ENCODE measurements at regions not wholly inside any gene's neighbourhood (a gene's known extent, or its start where the extent isn't known, plus 50 kb on each side); places are given as distances from the start of the nearest gene placed in this dataset.

DNA sequence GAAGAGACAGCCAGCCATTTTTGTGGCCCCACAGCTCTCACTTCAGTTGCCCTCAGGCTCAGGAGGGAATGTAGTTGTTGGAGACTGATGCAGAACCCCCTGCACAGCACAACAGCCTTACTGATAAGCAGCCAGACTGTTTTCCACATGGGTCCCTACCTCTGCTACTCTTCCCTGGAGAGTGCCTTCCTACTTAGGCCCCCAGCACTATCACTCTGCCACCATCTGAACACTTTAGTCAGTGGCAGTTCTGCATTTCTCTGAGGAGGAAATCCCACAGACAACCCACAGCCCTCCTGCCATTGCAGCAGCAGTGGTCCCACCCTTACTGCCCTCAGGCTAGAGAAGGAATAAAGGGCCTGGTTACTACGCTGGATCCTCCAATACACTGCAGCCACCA lies 61.8 kb upstream of the PTPRD start:
- no peaks in the 10 kb centered on the region for H3K36me3 Mint-ChIP-seq
- H3K4me1 Mint-ChIP-seq = no peaks in the 10 kb centered on the region
- peaks cover under 1 to 7% (median 3%) of the 10 kb centered on the region in 3 donors for H3K9me3 Mint-ChIP-seq
- no peak overlapping the region for H3K4me3 Mint-ChIP-seq
- H3K27ac Mint-ChIP-seq = no peak overlapping the region
- H3K27me3 Mint-ChIP-seq = no peaks in the 10 kb centered on the region

DNA sequence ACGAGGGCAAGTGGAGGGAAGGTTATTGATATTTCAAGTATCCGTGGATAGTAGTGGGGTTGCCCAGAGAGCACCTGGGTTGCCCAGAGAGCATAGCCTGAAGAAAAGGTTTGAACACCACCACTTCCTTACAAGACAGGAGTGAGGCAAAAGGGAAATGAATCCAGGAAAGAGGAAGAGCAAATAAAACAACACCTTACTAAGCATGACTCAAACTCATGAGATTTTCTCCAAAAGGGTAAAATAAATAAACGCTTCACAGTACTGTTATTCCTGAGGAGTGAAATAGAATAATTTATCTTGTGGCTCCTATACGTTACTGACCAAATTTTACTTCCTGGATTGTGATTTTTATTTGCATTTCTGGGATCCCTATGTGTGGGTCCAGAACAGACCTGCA lies 65.2 kb upstream of the PTPRD start:
- Mint-ChIP-seq H3K27me3 (no peaks in the 10 kb centered on the region), H3K36me3 (no peaks in the 10 kb centered on the region), H3K27ac (no peak overlapping the region), H3K9me3 (peaks cover 0 to 8% (median 0%) of the 10 kb centered on the region in 3 donors), H3K4me1 (no peaks in the 10 kb centered on the region), H3K4me3 (no peak overlapping the region)

DNA sequence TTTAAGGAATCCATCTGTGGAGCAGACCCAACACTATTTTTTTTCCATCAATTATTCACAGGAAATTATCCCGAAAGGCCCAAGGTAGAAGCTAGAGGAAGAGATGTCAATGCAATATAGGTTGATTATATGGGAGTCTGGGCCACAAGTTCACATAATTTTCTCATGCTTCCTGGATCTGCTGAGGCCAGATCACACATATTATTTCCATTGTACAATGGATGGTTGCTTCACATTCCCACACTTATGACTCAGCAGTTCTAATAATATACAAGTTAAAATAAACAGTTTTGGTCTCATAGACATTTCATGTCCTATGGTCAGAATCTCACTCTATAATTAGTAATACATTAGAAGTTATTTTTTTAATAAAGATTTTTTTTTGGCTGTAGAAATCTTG lies 66.0 kb upstream of the PTPRD start:
- Mint-ChIP-seq H3K27me3 (no peaks in the 10 kb centered on the region), H3K27ac (no peak overlapping the region), H3K4me1 (no peaks in the 10 kb centered on the region), H3K36me3 (no peaks in the 10 kb centered on the region), H3K9me3 (peaks cover 0 to 8% (median 0%) of the 10 kb centered on the region in 3 donors), H3K4me3 (no peak overlapping the region)

DNA sequence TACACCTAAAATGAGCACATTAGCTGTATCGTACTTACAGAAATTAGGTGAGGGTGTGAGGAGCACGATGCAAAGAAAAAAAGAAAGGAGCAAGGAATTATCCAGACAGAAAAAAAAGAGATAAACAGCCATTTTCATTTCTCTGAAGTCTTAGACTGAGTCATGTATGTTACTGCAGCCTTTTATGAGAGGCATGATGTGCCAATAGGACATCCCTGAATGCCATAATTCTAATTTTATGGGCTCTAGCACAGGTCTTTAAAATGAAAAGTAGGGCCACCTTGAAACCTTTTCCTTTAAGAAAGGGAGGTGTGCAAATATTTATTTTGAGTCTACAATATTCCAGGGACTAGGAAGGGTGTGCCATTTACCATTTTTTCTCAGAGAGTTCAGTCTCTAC lies 74.1 kb upstream of the PTPRD start:
- H3K9me3 Mint-ChIP-seq = peaks cover 1 to 5% (median 4%) of the 10 kb centered on the region in 3 donors
- H3K4me3 Mint-ChIP-seq = no peak overlapping the region
- H3K36me3 Mint-ChIP-seq = no peaks in the 10 kb centered on the region
- H3K4me1 Mint-ChIP-seq = no peaks in the 10 kb centered on the region
- H3K27me3 Mint-ChIP-seq = no peaks in the 10 kb centered on the region
- no peak overlapping the region for H3K27ac Mint-ChIP-seq

DNA sequence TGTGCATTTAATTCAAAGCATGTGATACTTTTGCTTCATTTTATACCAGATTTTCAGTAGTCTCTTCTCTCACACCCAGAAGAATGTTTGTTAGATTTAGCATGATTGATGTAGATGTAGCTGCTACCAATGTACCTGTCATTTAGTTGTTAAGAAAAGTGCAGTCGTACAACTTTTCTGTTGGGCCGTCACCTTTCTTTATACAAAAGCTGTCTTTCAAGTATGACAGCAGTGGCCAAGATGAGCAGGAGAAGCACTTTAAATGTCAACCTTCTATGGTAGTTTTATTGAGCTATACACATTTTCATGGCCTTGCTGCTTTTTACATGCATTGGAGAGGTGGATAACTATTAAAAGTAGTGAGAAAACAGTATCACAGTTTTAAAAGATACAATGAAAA lies 77.7 kb upstream of the PTPRD start:
- H3K36me3 Mint-ChIP-seq = no peaks in the 10 kb centered on the region
- H3K4me3 Mint-ChIP-seq = no peak overlapping the region
- no peaks in the 10 kb centered on the region for H3K27me3 Mint-ChIP-seq
- no peak overlapping the region for H3K27ac Mint-ChIP-seq
- peaks cover 0 to 9% (median 1%) of the 10 kb centered on the region in 3 donors for H3K9me3 Mint-ChIP-seq
- no peaks in the 10 kb centered on the region for H3K4me1 Mint-ChIP-seq

DNA sequence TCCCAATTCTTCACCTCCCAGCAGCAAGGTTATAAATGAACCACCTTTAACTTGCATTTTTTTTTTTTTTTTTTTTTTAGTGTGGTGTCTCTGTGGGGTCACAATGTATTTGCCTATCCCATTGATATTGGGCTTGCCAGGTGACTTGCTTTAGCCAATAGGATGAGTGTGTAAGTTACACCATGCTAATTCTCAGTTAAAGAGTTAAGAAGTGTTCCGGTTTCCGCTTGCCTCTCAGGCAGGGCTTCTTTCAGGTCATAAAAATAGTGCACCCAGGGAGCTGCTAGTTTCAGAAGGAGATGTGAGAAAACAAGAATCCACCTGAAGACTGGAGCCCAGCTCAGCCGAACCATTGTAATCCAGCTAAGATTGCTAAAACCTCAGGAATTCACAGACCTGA lies 84.2 kb upstream of the PTPRD start:
- H3K4me3 Mint-ChIP-seq = no peak overlapping the region
- H3K36me3 Mint-ChIP-seq = no peaks in the 10 kb centered on the region
- peaks cover 0 to 4% (median 3%) of the 10 kb centered on the region in 3 donors for H3K9me3 Mint-ChIP-seq
- H3K27ac Mint-ChIP-seq = no peak overlapping the region
- H3K27me3 Mint-ChIP-seq = no peaks in the 10 kb centered on the region
- no peaks in the 10 kb centered on the region for H3K4me1 Mint-ChIP-seq

DNA sequence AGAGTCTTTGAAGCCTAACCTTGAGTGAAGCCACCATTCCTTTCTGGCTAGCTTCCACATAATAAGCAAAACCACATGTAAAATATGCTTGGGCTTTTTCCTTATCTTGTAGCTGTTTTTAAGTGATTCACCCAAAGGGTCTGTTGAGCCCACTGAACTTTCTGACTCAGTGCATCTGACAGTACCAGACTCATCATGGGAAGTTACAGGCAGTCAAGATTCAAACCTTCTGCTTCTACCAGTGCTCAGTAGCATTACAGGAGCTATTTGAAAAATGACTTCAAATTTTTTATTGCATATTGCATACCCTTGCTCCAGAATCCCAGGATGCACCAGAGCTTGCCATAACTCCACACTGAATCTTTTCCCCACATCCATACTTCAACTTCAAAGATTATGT lies 87.5 kb upstream of the PTPRD start:
- no peak overlapping the region for H3K4me3 Mint-ChIP-seq
- no peak overlapping the region for H3K27ac Mint-ChIP-seq
- no peaks in the 10 kb centered on the region for H3K27me3 Mint-ChIP-seq
- no peaks in the 10 kb centered on the region for H3K4me1 Mint-ChIP-seq
- H3K36me3 Mint-ChIP-seq = no peaks in the 10 kb centered on the region
- H3K9me3 Mint-ChIP-seq = peaks cover 0 to 10% (median 2%) of the 10 kb centered on the region in 3 donors

DNA sequence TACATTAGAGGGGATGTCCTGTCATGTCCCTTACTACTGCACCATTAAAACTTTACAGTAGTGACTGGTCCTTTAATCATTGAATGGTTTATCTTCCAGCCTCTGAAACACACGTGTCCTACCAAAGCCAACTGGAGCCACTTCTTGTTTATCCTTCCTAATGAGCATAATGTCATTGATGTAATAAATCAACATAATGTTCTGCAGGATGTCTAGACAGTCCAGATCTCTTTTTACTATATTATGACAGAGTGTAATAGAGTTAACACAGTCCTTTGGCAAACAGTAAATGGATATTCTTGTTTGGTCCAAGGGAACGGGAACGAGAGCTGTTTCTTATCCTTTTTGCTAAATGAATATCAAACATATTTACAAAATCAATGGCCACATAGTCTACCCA lies 88.1 kb upstream of the PTPRD start:
- Mint-ChIP-seq H3K4me3 (no peak overlapping the region), H3K4me1 (no peaks in the 10 kb centered on the region), H3K27me3 (no peaks in the 10 kb centered on the region), H3K9me3 (peaks cover 0 to 10% (median 2%) of the 10 kb centered on the region in 3 donors), H3K36me3 (no peaks in the 10 kb centered on the region), H3K27ac (no peak overlapping the region)

DNA sequence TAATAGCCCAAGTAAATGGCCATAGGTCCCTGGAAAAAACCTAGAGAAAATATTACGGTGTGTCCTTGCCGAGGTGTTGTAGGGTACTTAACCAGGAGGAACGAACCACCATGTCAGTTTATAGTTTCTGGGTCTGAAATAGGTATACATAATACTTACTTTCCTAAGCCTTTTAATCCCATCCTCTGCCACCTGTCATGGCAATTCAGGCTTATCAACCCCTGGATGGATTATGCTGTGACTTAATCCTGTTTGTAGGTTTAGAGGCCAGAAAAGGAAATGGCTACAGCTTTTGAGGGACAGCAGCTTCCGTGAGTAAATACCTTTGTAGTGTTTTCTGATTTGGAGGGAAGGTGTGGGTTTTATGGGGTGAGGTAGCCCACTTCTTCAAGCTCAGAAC lies 89.1 kb upstream of the PTPRD start:
- H3K27ac Mint-ChIP-seq = no peak overlapping the region
- H3K36me3 Mint-ChIP-seq = no peaks in the 10 kb centered on the region
- H3K9me3 Mint-ChIP-seq = peaks cover 0 to 10% (median 2%) of the 10 kb centered on the region in 3 donors
- no peaks in the 10 kb centered on the region for H3K4me1 Mint-ChIP-seq
- H3K27me3 Mint-ChIP-seq = no peaks in the 10 kb centered on the region
- H3K4me3 Mint-ChIP-seq = no peak overlapping the region

DNA sequence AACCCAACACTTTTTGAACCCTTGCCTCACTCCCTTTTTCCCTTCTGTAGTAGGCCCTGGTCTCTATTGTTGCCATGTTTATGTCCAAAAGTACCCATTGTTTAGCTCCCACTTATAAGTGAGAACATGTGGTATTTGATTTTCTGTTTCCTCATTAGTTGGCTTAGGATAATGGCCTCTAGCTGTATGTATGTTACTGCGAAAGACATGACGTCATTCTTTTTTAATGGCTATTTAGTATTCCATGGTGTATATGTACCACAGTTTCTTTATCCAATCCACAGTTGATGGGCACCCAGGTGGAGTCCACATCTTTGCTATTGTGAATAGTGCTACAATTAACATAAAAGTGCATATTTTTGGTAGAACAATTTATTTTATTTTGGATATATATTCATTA lies 90.3 kb upstream of the PTPRD start:
- no peaks in the 10 kb centered on the region for H3K27me3 Mint-ChIP-seq
- H3K36me3 Mint-ChIP-seq = no peaks in the 10 kb centered on the region
- no peak overlapping the region for H3K27ac Mint-ChIP-seq
- no peak overlapping the region for H3K4me3 Mint-ChIP-seq
- H3K4me1 Mint-ChIP-seq = no peaks in the 10 kb centered on the region
- H3K9me3 Mint-ChIP-seq = peaks cover 0 to 10% (median 2%) of the 10 kb centered on the region in 3 donors

DNA sequence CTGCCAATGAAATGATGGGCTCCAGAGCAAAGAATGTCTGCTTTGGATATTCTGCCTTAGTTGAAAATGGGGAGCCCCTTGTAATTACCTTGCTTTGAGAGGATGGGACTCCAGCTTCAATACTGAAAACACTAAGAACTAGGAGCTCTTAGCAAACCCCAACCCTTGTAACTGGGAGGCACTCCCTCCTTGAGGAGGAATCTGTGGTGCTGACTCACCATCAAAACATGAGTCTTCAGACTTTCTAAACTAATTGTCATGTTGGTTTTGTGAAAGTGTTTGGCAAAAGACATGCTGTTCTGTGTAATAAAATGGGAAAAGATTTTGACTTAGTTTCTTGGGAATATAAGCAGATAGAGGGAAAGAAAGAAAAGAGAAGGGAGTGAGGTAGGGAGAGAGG lies 91.9 kb upstream of the PTPRD start:
- peaks cover 0 to 10% (median 2%) of the 10 kb centered on the region in 3 donors for H3K9me3 Mint-ChIP-seq
- H3K27ac Mint-ChIP-seq = no peak overlapping the region
- H3K4me3 Mint-ChIP-seq = no peak overlapping the region
- H3K27me3 Mint-ChIP-seq = no peaks in the 10 kb centered on the region
- peaks cover 0 to 2% (median 0%) of the 10 kb centered on the region in 3 donors for H3K4me1 Mint-ChIP-seq
- no peaks in the 10 kb centered on the region for H3K36me3 Mint-ChIP-seq

DNA sequence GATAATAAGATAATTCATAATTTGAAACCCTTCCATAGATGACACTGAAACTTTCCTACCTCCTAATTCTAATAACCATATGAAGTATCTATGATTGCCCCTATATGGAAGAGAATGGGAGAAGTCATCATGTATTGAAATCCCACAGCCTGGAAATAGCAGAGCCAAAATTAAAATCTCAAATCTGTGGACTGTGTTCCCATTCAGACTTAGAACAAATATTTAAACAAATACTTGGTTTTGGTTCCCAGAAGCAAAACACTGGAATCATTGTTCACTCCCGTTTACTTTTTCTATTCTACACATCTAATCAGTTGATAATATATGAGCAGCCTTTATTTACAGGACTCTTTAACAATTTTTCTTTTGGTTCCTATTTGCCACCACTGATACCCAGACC lies 92.6 kb upstream of the PTPRD start:
- H3K27ac Mint-ChIP-seq = no peak overlapping the region
- peaks cover 0 to 2% (median 0%) of the 10 kb centered on the region in 3 donors for H3K4me1 Mint-ChIP-seq
- H3K4me3 Mint-ChIP-seq = no peak overlapping the region
- peaks cover 0 to 10% (median 2%) of the 10 kb centered on the region in 3 donors for H3K9me3 Mint-ChIP-seq
- no peaks in the 10 kb centered on the region for H3K27me3 Mint-ChIP-seq
- H3K36me3 Mint-ChIP-seq = no peaks in the 10 kb centered on the region

DNA sequence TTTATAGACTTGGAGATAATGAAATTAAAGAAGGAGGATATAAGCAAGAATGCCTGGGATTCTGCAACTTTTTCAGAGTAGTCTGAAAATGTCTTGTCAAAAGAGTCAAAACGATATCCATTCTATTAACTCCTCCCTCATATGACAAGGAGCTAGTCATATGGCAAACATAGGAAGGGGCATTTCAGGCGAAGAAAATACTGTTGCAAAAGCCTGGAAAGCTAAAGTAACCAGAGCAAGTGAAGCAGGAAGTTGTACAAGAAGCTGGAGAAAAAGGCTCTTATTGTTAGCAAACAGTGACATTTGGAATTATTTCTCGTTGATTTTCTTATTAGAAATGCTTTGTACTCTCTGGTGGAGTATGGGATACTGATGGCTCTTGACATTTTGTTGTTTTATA lies 94.0 kb upstream of the PTPRD start:
- no peak overlapping the region for H3K4me3 Mint-ChIP-seq
- H3K9me3 Mint-ChIP-seq = peaks cover 0 to 7% (median 2%) of the 10 kb centered on the region in 3 donors
- no peaks in the 10 kb centered on the region for H3K36me3 Mint-ChIP-seq
- H3K27me3 Mint-ChIP-seq = no peaks in the 10 kb centered on the region
- H3K4me1 Mint-ChIP-seq = peaks cover 0 to 2% (median 0%) of the 10 kb centered on the region in 3 donors
- H3K27ac Mint-ChIP-seq = no peak overlapping the region

DNA sequence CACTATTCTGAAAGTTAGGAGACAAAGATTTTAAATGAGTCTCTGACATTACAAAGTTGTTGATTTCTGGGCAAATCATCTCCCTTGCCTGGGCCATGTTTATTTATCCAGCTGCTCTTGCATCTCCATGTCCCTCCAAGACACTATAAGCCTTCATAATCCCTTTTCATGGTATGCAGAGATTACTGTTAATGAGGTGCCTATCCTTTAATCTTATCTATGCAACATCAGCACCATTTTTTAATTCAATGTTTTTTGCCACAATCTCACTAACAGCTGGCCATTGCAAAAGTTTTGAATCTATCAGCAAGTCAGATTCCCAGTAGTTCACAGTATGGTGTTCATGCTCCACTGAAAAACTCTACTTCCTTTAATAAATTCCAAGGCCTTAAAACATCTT lies 108.5 kb upstream of the PTPRD start:
- Mint-ChIP-seq H3K4me1 (no peaks in the 10 kb centered on the region), H3K27ac (no peak overlapping the region), H3K36me3 (no peaks in the 10 kb centered on the region), H3K9me3 (peaks cover 0 to 4% (median 0%) of the 10 kb centered on the region in 3 donors), H3K27me3 (no peaks in the 10 kb centered on the region), H3K4me3 (no peak overlapping the region)

DNA sequence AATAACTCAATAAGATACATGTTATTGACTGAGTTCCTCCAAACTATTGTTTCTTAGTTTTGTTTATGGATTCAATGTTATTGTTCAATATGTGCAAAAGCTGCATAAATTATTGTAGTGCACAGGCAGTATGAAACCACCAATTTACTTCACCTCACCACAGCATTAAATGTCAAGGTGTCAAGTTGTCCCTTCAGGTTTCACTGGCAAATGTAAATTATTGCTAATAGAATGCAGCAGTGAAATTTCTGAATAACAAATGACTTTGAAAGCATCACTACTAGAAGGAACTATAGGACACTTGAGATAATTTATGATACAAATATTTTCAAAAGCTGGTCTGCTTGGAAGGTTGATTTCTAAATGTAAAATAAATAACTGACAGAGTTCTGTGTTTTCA lies 116.4 kb upstream of the PTPRD start:
- Mint-ChIP-seq H3K4me3 (no peak overlapping the region), H3K27me3 (no peaks in the 10 kb centered on the region), H3K9me3 (peaks cover 0 to 6% (median 2%) of the 10 kb centered on the region in 3 donors), H3K27ac (no peak overlapping the region), H3K36me3 (no peaks in the 10 kb centered on the region), H3K4me1 (no peaks in the 10 kb centered on the region)

DNA sequence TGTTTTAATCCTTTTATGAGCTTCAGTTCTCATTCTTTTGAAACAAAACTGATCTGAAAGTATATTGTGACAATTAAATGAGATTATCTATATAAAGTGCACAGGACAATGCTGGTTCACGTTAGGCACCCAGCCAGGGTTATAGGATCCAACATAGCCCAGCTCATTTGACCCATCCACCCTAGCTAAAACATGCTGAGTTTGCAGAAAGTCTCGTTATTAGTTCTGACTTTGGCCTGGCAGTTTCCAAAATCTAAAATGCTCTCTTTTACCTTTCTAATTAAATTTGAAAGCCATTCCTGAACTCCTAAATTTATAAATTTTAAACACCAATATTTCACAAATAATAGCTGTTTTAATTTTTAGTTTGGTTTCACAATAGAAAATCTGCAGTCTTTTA lies 131.9 kb upstream of the PTPRD start:
- H3K4me3 Mint-ChIP-seq = no peak overlapping the region
- peaks cover 2 to 5% (median 4%) of the 10 kb centered on the region in 3 donors for H3K9me3 Mint-ChIP-seq
- no peaks in the 10 kb centered on the region for H3K36me3 Mint-ChIP-seq
- no peak overlapping the region for H3K27ac Mint-ChIP-seq
- peaks cover 0 to 2% (median 0%) of the 10 kb centered on the region in 3 donors for H3K4me1 Mint-ChIP-seq
- H3K27me3 Mint-ChIP-seq = no peaks in the 10 kb centered on the region

DNA sequence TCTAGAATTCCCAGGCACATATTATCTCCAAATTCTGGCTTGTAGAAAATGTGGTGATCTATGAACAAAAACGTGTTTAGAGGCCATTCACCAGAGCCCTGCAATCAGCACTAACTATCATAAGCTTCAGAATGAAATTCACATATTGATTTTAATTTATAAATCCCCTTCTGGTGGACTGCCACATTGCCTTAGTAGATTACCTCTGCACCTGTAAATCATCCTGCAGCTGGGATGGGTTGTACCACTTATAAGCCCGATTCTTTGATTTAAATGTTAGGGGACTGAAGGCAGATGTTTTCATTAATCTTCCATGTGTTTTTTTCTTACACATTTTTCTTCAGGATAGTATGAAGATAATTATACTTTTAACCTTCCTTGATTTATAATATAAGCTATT lies 140.7 kb upstream of the PTPRD start:
- Mint-ChIP-seq H3K27ac (no peak overlapping the region), H3K4me1 (no peaks in the 10 kb centered on the region), H3K4me3 (no peak overlapping the region), H3K27me3 (no peaks in the 10 kb centered on the region), H3K36me3 (no peaks in the 10 kb centered on the region), H3K9me3 (peaks cover 2 to 19% (median 7%) of the 10 kb centered on the region in 3 donors)
